GM23338 (cell line): ENCODE measurements at regions not wholly inside any gene's neighbourhood (a gene's known extent, or its start where the extent isn't known, plus 50 kb on each side); places are given as distances from the start of the nearest gene placed in this dataset.

Experiments used
- ATAC-seq: fragments of 200-7000 bp; cut with Tn5 transposase; 3 replicates; pipeline ENCODE4 v1.9.1; 2020
- DNase-seq: peaks from one replicate; pipeline ENCODE4 v3.0.0-alpha.2; 2015; ENCODE audit warnings: low spot score
- H2AFZ ChIP-seq: fragments of 200-600 bp; sonication (generic); 2 replicates; pipeline ENCODE4 v1.8.0; 2016; ENCODE audit warnings: antibody characterized with exemption, mild to moderate bottlenecking, moderate library complexity
- H3F3A ChIP-seq: fragments of 200-600 bp; sonication (generic); replicated peaks from 2 replicates; pipeline ENCODE4 v1.8.0; 2017; ENCODE audit warnings: antibody characterized with exemption, mixed run types, low read depth
- H3K27ac ChIP-seq: fragments of 200-600 bp; sonication (generic); 2 replicates; pipeline ENCODE4 v1.6.1; 2016; ENCODE audit warnings: low read depth
- H3K27me3 ChIP-seq: fragments of 200-600 bp; sonication (generic); 2 replicates; pipeline ENCODE4 v1.8.0; 2016; ENCODE audit warnings: mild to moderate bottlenecking, mixed run types, moderate library complexity; ENCODE audit not compliant: insufficient read depth
- H3K36me3 ChIP-seq: fragments of 200-600 bp; sonication (generic); 2 replicates; pipeline ENCODE4 v1.8.0; 2016; ENCODE audit warnings: mild to moderate bottlenecking; ENCODE audit not compliant: insufficient read depth
- H3K4me1 ChIP-seq: fragments of 200-600 bp; sonication (generic); 2 replicates; pipeline ENCODE4 v1.8.0; 2016; ENCODE audit warnings: mild to moderate bottlenecking, moderate library complexity; ENCODE audit not compliant: insufficient read depth
- H3K4me2 ChIP-seq: fragments of 200-600 bp; sonication (generic); 2 replicates; pipeline ENCODE4 v1.7.1; 2017; ENCODE audit warnings: mixed run types
- H3K4me3 ChIP-seq: fragments of 200-600 bp; sonication (generic); 2 replicates; pipeline ENCODE4 v1.6.1; 2016; ENCODE audit warnings: mixed run types
- H3K79me2 ChIP-seq: fragments of 200-600 bp; sonication (generic); replicated peaks from 2 replicates; pipeline ENCODE4 v1.8.0; 2017; ENCODE audit warnings: mild to moderate bottlenecking; ENCODE audit not compliant: insufficient read depth
- H3K9me2 ChIP-seq: fragments of 200-600 bp; sonication (generic); 2 replicates; pipeline ENCODE4 v1.8.0; 2017; ENCODE audit not compliant: insufficient read depth
- H4K20me1 ChIP-seq: fragments of 200-600 bp; sonication (generic); replicated peaks from 2 replicates; pipeline ENCODE4 v1.8.0; 2017; ENCODE audit warnings: mild to moderate bottlenecking; ENCODE audit not compliant: insufficient read depth
- H3K27ac Mint-ChIP-seq: 2 replicates; pipeline ENCODE4 v1.8.0; 2020; ENCODE audit warnings: inconsistent platforms, mild to moderate bottlenecking, moderate library complexity, mixed read lengths
- H3K27me3 Mint-ChIP-seq: 3 replicates; pipeline ENCODE4 v1.8.0; 2022; ENCODE audit warnings: low read depth, mild to moderate bottlenecking, moderate library complexity, mixed read lengths, inconsistent platforms; ENCODE audit not compliant: insufficient read depth, poor library complexity
- H3K36me3 Mint-ChIP-seq: 3 replicates; pipeline ENCODE4 v1.8.0; 2021; ENCODE audit warnings: low read depth, mild to moderate bottlenecking, inconsistent platforms, moderate library complexity, mixed read lengths
- H3K4me1 Mint-ChIP-seq: 3 replicates; pipeline ENCODE4 v1.8.0; 2020; ENCODE audit warnings: mild to moderate bottlenecking, inconsistent platforms, mixed read lengths
- H3K4me3 Mint-ChIP-seq: 3 replicates; pipeline ENCODE4 v1.8.0; 2021; ENCODE audit warnings: moderate library complexity, mild to moderate bottlenecking, inconsistent platforms, mixed read lengths
- H3K9me3 Mint-ChIP-seq: 3 replicates; pipeline ENCODE4 v1.8.0; 2020; ENCODE audit warnings: moderate library complexity, mild to moderate bottlenecking, inconsistent platforms, mixed read lengths
- CREB1 ChIP-seq: fragments of 250-450 bp; sonication (Bioruptor Pico); IDR thresholded peaks from 2 replicates; pipeline ENCODE4 v1.5.0; 2020; ENCODE audit warnings: low read depth, mild to moderate bottlenecking, moderate library complexity
- EZH2phosphoT487 ChIP-seq: fragments of 200-600 bp; sonication (generic); IDR thresholded peaks from one replicate; pipeline ENCODE4 v1.8.1; 2018; ENCODE audit warnings: antibody characterized with exemption; ENCODE audit not compliant: unreplicated experiment
- JUNB ChIP-seq: IDR thresholded peaks from one replicate; pipeline ENCODE4 v1.6.1; 2016; ENCODE audit warnings: antibody characterized with exemption; ENCODE audit not compliant: unreplicated experiment
- POLR2AphosphoS5 ChIP-seq: IDR thresholded peaks from 2 replicates; pipeline ENCODE4 v1.6.1; 2016; ENCODE audit warnings: antibody characterized with exemption, low read depth
- REST ChIP-seq: IDR thresholded peaks from one replicate; pipeline ENCODE4 v1.6.1; 2018; ENCODE audit warnings: antibody characterized with exemption; ENCODE audit not compliant: unreplicated experiment
- STAT1 ChIP-seq: IDR thresholded peaks from one replicate; pipeline ENCODE4 v1.6.1; 2016; ENCODE audit warnings: antibody characterized with exemption; ENCODE audit not compliant: unreplicated experiment
- ZNF114 ChIP-seq: fragments of 250-450 bp; sonication (Bioruptor Pico); IDR thresholded peaks from 2 replicates; pipeline ENCODE4 v1.5.0; 2020; ENCODE audit warnings: mild to moderate bottlenecking, moderate library complexity
- ZNF331 ChIP-seq: fragments of 250-450 bp; sonication (Bioruptor Pico); IDR thresholded peaks from 2 replicates; pipeline ENCODE4 v1.5.0; 2020; ENCODE audit warnings: low read depth, mild to moderate bottlenecking, moderate library complexity
- TF ChIP-seq, protein P1 (sequence below): IDR thresholded peaks from 2 replicates; pipeline ENCODE4 v1.6.1; 2016; ENCODE audit warnings: antibody characterized with exemption

DNA sequence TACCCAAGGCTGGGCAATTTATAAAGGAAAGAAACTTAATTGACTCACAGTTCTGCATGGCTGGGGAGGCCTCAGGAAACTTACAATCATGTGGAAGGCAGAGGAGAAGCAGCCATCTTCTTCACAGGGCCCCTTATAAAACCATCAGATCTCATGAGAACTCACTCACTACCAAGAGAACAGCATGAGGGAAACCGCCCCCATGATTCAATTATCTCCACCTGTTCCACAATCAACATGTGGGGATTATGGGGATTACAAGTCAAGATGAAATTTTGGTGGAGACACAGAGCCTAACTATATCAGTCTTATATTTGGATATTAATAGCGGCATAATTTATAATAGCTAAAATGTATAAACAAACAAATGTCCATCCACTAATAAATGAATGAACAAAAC is 1123.7 kb upstream of the NCAM2 start:
- no peak for DNase-seq
- H3K4me3 Mint-ChIP-seq, result no peak overlapping the region
- Histone ChIP-seq H3K4me3 (no peak overlapping the region), H3K27me3 (no peaks in the 10 kb centered on the region), H2AFZ (no peak overlapping the region), H3K4me1 (no peaks in the 10 kb centered on the region), H3K36me3 (no peaks in the 10 kb centered on the region), H3K79me2 (no peaks in the 10 kb centered on the region), H3F3A (no peaks in the 10 kb centered on the region), H3K4me2 (no peak overlapping the region), H3K27ac (no peak overlapping the region), H3K9me2 (no peaks in the 10 kb centered on the region), H4K20me1 (no peaks in the 10 kb centered on the region)
- H3K36me3 Mint-ChIP-seq, result no peaks in the 10 kb centered on the region
- ATAC-seq, result no peak
- H3K9me3 Mint-ChIP-seq, result no peaks in the 10 kb centered on the region; the same call in 2 of the 3 replicates
- no peaks in the 10 kb centered on the region for H3K4me1 Mint-ChIP-seq
- no peaks in the 10 kb centered on the region for H3K27me3 Mint-ChIP-seq
- H3K27ac Mint-ChIP-seq, result no peak overlapping the region
- TF ChIP-seq EZH2phosphoT487 (no peak), REST (no peak), POLR2AphosphoS5 (no peak), STAT1 (no peak), CREB1 (CRISPR knock-in tag) (no peak), ZNF331 (no peak), ZNF114 (CRISPR knock-in tag) (no peak)

DNA sequence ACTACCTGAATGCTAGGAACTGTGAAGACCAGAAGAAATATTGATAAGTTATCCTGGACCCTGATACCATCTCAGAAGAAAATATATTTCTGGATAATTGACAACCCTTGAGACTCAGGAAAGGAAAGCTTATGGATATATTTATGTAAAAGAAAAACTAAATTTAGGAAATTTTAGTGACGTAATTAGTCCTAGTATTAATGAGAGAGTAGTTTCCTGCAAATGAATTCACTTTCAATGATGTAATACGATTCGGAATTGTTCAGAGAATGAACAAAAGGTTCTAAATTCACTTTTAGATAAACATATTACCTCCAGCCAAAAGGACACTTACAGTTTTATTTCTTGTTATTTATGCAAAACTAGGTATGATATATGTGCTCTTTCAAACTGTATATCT is 1120.1 kb upstream of the NCAM2 start:
- Mint-ChIP-seq H3K4me1 (no peaks in the 10 kb centered on the region), H3K4me3 (no peak overlapping the region), H3K9me3 (no peaks in the 10 kb centered on the region; the same call in 2 of the 3 replicates), H3K36me3 (no peaks in the 10 kb centered on the region), H3K27me3 (no peaks in the 10 kb centered on the region), H3K27ac (no peak overlapping the region)
- H3K4me3 ChIP-seq, result no peak overlapping the region
- no peaks in the 10 kb centered on the region for H3K79me2 ChIP-seq
- no peak for DNase-seq
- no peak overlapping the region for H3K4me2 ChIP-seq
- no peak overlapping the region for H3K27ac ChIP-seq
- H3F3A ChIP-seq, result no peaks in the 10 kb centered on the region
- H3K9me2 ChIP-seq, result no peaks in the 10 kb centered on the region; the same call in 1 of the 2 replicates
- TF ChIP-seq, protein P1, sequence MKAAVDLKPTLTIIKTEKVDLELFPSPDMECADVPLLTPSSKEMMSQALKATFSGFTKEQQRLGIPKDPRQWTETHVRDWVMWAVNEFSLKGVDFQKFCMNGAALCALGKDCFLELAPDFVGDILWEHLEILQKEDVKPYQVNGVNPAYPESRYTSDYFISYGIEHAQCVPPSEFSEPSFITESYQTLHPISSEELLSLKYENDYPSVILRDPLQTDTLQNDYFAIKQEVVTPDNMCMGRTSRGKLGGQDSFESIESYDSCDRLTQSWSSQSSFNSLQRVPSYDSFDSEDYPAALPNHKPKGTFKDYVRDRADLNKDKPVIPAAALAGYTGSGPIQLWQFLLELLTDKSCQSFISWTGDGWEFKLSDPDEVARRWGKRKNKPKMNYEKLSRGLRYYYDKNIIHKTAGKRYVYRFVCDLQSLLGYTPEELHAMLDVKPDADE, result no peak
- TF ChIP-seq ZNF331, result no peak
- no peak for TF ChIP-seq STAT1
- no peak for TF ChIP-seq JUNB
- H3K27me3 ChIP-seq, result no peaks in the 10 kb centered on the region
- H4K20me1 ChIP-seq, result no peaks in the 10 kb centered on the region
- no peak for ATAC-seq
- no peaks in the 10 kb centered on the region for H3K4me1 ChIP-seq
- no peak overlapping the region for H2AFZ ChIP-seq
- no peaks in the 10 kb centered on the region for H3K36me3 ChIP-seq
